ENCODE measurements at regions not wholly inside any gene's neighbourhood (a gene's known extent, or its start where the extent isn't known, plus 50 kb on each side); places are given as distances from the start of the nearest gene placed in this dataset.

- no peak overlapping the region for H3K4me2 ChIP-seq (ENCODE audit: low read length)
- FAIRE-seq (no peak), DNase-seq (ENCODE audit: low read depth) (no peak)
- TF ChIP-seq EZH2 (IDR thresholded peaks at IDR 0.05; ENCODE audit: insufficient read depth, low read length) (no peak), CTCF (IDR thresholded peaks at IDR 0.05; ENCODE audit: insufficient read depth, low read depth, low read length) (no peak)
- no peak overlapping the region for H3K9ac ChIP-seq (ENCODE audit: low read length)
- H3K79me2 ChIP-seq (ENCODE audit: insufficient read depth, low read length) = no peaks in the 10 kb centered on the region
- H4K20me1 ChIP-seq (ENCODE audit: insufficient read depth, low read length) = no peaks in the 10 kb centered on the region
- H3K27me3 Mint-ChIP-seq (ENCODE audit: low read depth, unreplicated experiment) = peaks cover 9% of the 10 kb centered on the region
- no peaks in the 10 kb centered on the region for H3K4me1 Mint-ChIP-seq (ENCODE audit: low read depth, unreplicated experiment)
- no peak overlapping the region for H3K4me3 ChIP-seq (ENCODE audit: insufficient read depth, low read depth, low read length)
- H3K36me3 ChIP-seq (ENCODE audit: insufficient read depth, low read length) = no peaks in the 10 kb centered on the region
- H3K27me3 ChIP-seq (ENCODE audit: insufficient read depth, low read length) = peaks cover 5% of the 10 kb centered on the region
- H3K4me1 ChIP-seq (ENCODE audit: insufficient read depth, low read length) = no peaks in the 10 kb centered on the region
- no peak overlapping the region for H3K4me3 Mint-ChIP-seq (ENCODE audit: unreplicated experiment)
- H3K27ac ChIP-seq (ENCODE audit: low read depth, low read length) = no peak overlapping the region
- H3K27ac Mint-ChIP-seq (ENCODE audit: unreplicated experiment) = no peak overlapping the region
- no peak overlapping the region for H2AFZ ChIP-seq (ENCODE audit: low read depth, low read length)
- no peaks in the 10 kb centered on the region for H3K9me3 Mint-ChIP-seq (ENCODE audit: unreplicated experiment)
- no peaks in the 10 kb centered on the region for H3K9me3 ChIP-seq (ENCODE audit: insufficient read depth, low read depth, low read length)
- no peaks in the 10 kb centered on the region for H3K36me3 Mint-ChIP-seq (ENCODE audit: low read depth, unreplicated experiment)
Measured at GRCh38 chr13:32961724-32962123, 54.5 kb upstream of the KL start.

- H3K27ac Mint-ChIP-seq (ENCODE audit: unreplicated experiment) = no peak overlapping the region
- H3K4me1 Mint-ChIP-seq (ENCODE audit: low read depth, unreplicated experiment) = no peaks in the 10 kb centered on the region
- Histone ChIP-seq H4K20me1 (ENCODE audit: insufficient read depth, low read length) (no peaks in the 10 kb centered on the region), H3K79me2 (ENCODE audit: insufficient read depth, low read length) (no peaks in the 10 kb centered on the region), H3K4me1 (ENCODE audit: insufficient read depth, low read length) (no peaks in the 10 kb centered on the region), H3K4me2 (ENCODE audit: low read length) (no peak overlapping the region), H3K27ac (ENCODE audit: low read depth, low read length) (no peak overlapping the region), H3K9me3 (ENCODE audit: insufficient read depth, low read depth, low read length) (no peaks in the 10 kb centered on the region), H3K36me3 (ENCODE audit: insufficient read depth, low read length) (no peaks in the 10 kb centered on the region), H3K9ac (ENCODE audit: low read length) (no peak overlapping the region), H3K27me3 (ENCODE audit: insufficient read depth, low read length) (peaks cover 3% of the 10 kb centered on the region), H3K4me3 (ENCODE audit: insufficient read depth, low read depth, low read length) (no peak overlapping the region), H2AFZ (ENCODE audit: low read depth, low read length) (no peak overlapping the region)
- FAIRE-seq = peak; percentile 20
- no peak overlapping the region for H3K4me3 Mint-ChIP-seq (ENCODE audit: unreplicated experiment)
- H3K9me3 Mint-ChIP-seq (ENCODE audit: unreplicated experiment) = no peaks in the 10 kb centered on the region
- TF ChIP-seq CTCF (IDR thresholded peaks at IDR 0.05; ENCODE audit: insufficient read depth, low read depth, low read length) (no peak), EZH2 (IDR thresholded peaks at IDR 0.05; ENCODE audit: insufficient read depth, low read length) (no peak)
- peaks cover 3% of the 10 kb centered on the region for H3K27me3 Mint-ChIP-seq (ENCODE audit: low read depth, unreplicated experiment)
- DNase-seq (ENCODE audit: low read depth) = no peak
- H3K36me3 Mint-ChIP-seq (ENCODE audit: low read depth, unreplicated experiment) = no peaks in the 10 kb centered on the region
Measured at GRCh38 chr13:32962342-32962741, 53.9 kb upstream of the KL start.

GRCh38 chr13:32964987-32965386, 51.2 kb upstream of the KL start:
- Mint-ChIP-seq H3K27ac (ENCODE audit: unreplicated experiment) (no peak overlapping the region), H3K27me3 (ENCODE audit: low read depth, unreplicated experiment) (no peaks in the 10 kb centered on the region), H3K4me1 (ENCODE audit: low read depth, unreplicated experiment) (peaks cover 6% of the 10 kb centered on the region), H3K4me3 (ENCODE audit: unreplicated experiment) (no peak overlapping the region), H3K9me3 (ENCODE audit: unreplicated experiment) (no peaks in the 10 kb centered on the region), H3K36me3 (ENCODE audit: low read depth, unreplicated experiment) (no peaks in the 10 kb centered on the region)
- Histone ChIP-seq H3K27me3 (ENCODE audit: insufficient read depth, low read length) (peaks cover 3% of the 10 kb centered on the region), H3K79me2 (ENCODE audit: insufficient read depth, low read length) (no peaks in the 10 kb centered on the region), H3K4me3 (ENCODE audit: insufficient read depth, low read depth, low read length) (no peak overlapping the region), H3K9me3 (ENCODE audit: insufficient read depth, low read depth, low read length) (no peaks in the 10 kb centered on the region), H3K36me3 (ENCODE audit: insufficient read depth, low read length) (no peaks in the 10 kb centered on the region), H4K20me1 (ENCODE audit: insufficient read depth, low read length) (no peaks in the 10 kb centered on the region), H3K4me2 (ENCODE audit: low read length) (no peak overlapping the region), H3K27ac (ENCODE audit: low read depth, low read length) (no peak overlapping the region), H2AFZ (ENCODE audit: low read depth, low read length) (no peak overlapping the region), H3K9ac (ENCODE audit: low read length) (no peak overlapping the region), H3K4me1 (ENCODE audit: insufficient read depth, low read length) (peaks cover 10% of the 10 kb centered on the region)
- FAIRE-seq (no peak), DNase-seq (ENCODE audit: low read depth) (no peak)
- TF ChIP-seq CTCF (IDR thresholded peaks at IDR 0.05; ENCODE audit: insufficient read depth, low read depth, low read length) = no peak
- no peak for TF ChIP-seq EZH2 (IDR thresholded peaks at IDR 0.05; ENCODE audit: insufficient read depth, low read length)
